Suprapubic skin (tissue), 4 donors: ENCODE measurements at regions not wholly inside any gene's neighbourhood (a gene's known extent, or its start where the extent isn't known, plus 50 kb on each side); places are given as distances from the start of the nearest gene placed in this dataset.
"Not testable (repeated sequence)": the region's sequence is repeated elsewhere in the genome, so short reads cannot be mapped to it uniquely, and the experiment has no call there.

ENCODE experiments used
- DNase-seq, 2 donors: peaks; one replicate each; pipeline ENCODE4 v3.0.0-alpha.2; 2019; ENCODE audit warnings: low spot score in 2 of 2
- H3K27ac ChIP-seq: fragments of 200-600 bp; sonication (generic); one replicate; pipeline ENCODE4 v1.5.1; 2019
- H3K27me3 ChIP-seq: fragments of 200-600 bp; sonication (generic); one replicate; pipeline ENCODE4 v1.5.1; 2019
- H3K36me3 ChIP-seq: fragments of 200-600 bp; sonication (generic); one replicate; pipeline ENCODE4 v1.5.1; 2019
- H3K4me1 ChIP-seq: fragments of 200-600 bp; sonication (generic); one replicate; pipeline ENCODE4 v1.5.1; 2019
- H3K4me3 ChIP-seq: fragments of 200-600 bp; sonication (generic); one replicate; pipeline ENCODE4 v1.5.1; 2019; ENCODE audit warnings: mild to moderate bottlenecking
- H3K9me3 ChIP-seq: fragments of 200-600 bp; sonication (generic); one replicate; pipeline ENCODE4 v1.5.1; 2019
- CTCF ChIP-seq, 2 donors: fragments of 200-600 bp in 1 of 2; fragments of 450-650 bp in 1 of 2; sonication (generic) in 1 of 2; IDR thresholded peaks; one replicate each; pipeline ENCODE4 v1.5.1; 2016 to 2019; ENCODE audit warnings: antibody characterized with exemption in 2 of 2, mild to moderate bottlenecking in 1 of 2, moderate library complexity in 1 of 2
- EP300 ChIP-seq: sonication (generic); formaldehyde crosslinking; IDR thresholded peaks from one replicate; pipeline ENCODE4 v1.6.1; 2017; ENCODE audit warnings: antibody characterized with exemption
- POLR2A ChIP-seq, 2 donors: fragments of 450-650 bp; IDR thresholded peaks; one replicate each; pipeline ENCODE4 v1.6.1; 2017; ENCODE audit warnings: antibody characterized with exemption in 2 of 2, mild to moderate bottlenecking in 2 of 2, moderate library complexity in 2 of 2
- POLR2AphosphoS5 ChIP-seq, 3 donors: sonication (generic); formaldehyde crosslinking; IDR thresholded peaks; one replicate each; pipeline ENCODE4 v1.6.1; 2017; ENCODE audit warnings: antibody characterized with exemption in 3 of 3
- WGBS: methylation state at CpG from one replicate; pipeline ENCODE4 v1.1.5; 2018; 5-methylcytosine and 5-hydroxymethylcytosine counted together

- WGBS, result 75% methylated on average over 4 of the region's 4 CpGs
- no peak overlapping the region for H3K4me3 ChIP-seq
- H3K27me3 ChIP-seq, result no peaks in the 10 kb centered on the region
- no peak for TF ChIP-seq EP300
- TF ChIP-seq POLR2AphosphoS5 (IDR thresholded peaks at IDR 0.05), result no peak
- TF ChIP-seq POLR2A (IDR thresholded peaks at IDR 0.05), result no peak
- TF ChIP-seq CTCF (IDR thresholded peaks at IDR 0.05), result no peak
- DNase-seq, result no peak
- H3K9me3 ChIP-seq, result no peaks in the 10 kb centered on the region
- no peaks in the 10 kb centered on the region for H3K36me3 ChIP-seq
- no peak overlapping the region for H3K27ac ChIP-seq
- no peaks in the 10 kb centered on the region for H3K4me1 ChIP-seq
These were observed 322.8 kb downstream of the SEC16B start for GRCh38 chr1:177646757-177647730.

GRCh38 chr1:177645491-177646190 is 324.2 kb downstream of the SEC16B start:
- 71% methylated on average over 6 of the region's 6 CpGs for WGBS
- DNase-seq, result no peak
- H3K27ac ChIP-seq, result no peak overlapping the region
- no peaks in the 10 kb centered on the region for H3K36me3 ChIP-seq
- H3K27me3 ChIP-seq, result no peaks in the 10 kb centered on the region
- H3K4me3 ChIP-seq, result no peak overlapping the region
- H3K4me1 ChIP-seq, result no peaks in the 10 kb centered on the region
- TF ChIP-seq EP300 (no peak), POLR2AphosphoS5 (IDR thresholded peaks at IDR 0.05) (no peak), POLR2A (IDR thresholded peaks at IDR 0.05) (no peak), CTCF (IDR thresholded peaks at IDR 0.05) (no peak)
- no peaks in the 10 kb centered on the region for H3K9me3 ChIP-seq

- DNase-seq, result no peak
- no peaks in the 10 kb centered on the region for H3K4me1 ChIP-seq
These were observed 329.2 kb downstream of the SEC16B start for GRCh38 chr1:177640687-177641086.

GRCh38 chr1:177634151-177634550 is 335.7 kb downstream of the SEC16B start:
- not testable (repeated sequence) for H3K4me1 ChIP-seq, H3K36me3 ChIP-seq, H3K9me3 ChIP-seq, DNase-seq, H3K27ac ChIP-seq, H3K4me3 ChIP-seq, H3K27me3 ChIP-seq
- WGBS, result 81% methylated on average over 15 of the region's 15 CpGs

More at GRCh38 chr1:177640687-177641086, 329.2 kb downstream of the SEC16B start:
- no peaks in the 10 kb centered on the region for H3K9me3 ChIP-seq
- no peak overlapping the region for H3K4me3 ChIP-seq
- H3K36me3 ChIP-seq, result no peaks in the 10 kb centered on the region
- no peak overlapping the region for H3K27ac ChIP-seq
- H3K27me3 ChIP-seq, result no peaks in the 10 kb centered on the region
- TF ChIP-seq CTCF (IDR thresholded peaks at IDR 0.05), result no peak

- no peaks in the 10 kb centered on the region for H3K27me3 ChIP-seq
- H3K36me3 ChIP-seq, result no peaks in the 10 kb centered on the region
- DNase-seq, result no peak
- no peak for TF ChIP-seq POLR2A (IDR thresholded peaks at IDR 0.05)
- H3K27ac ChIP-seq, result no peak overlapping the region
- H3K4me3 ChIP-seq, result no peak overlapping the region
- H3K4me1 ChIP-seq, result no peaks in the 10 kb centered on the region
- no peaks in the 10 kb centered on the region for H3K9me3 ChIP-seq
- WGBS, result 62% methylated on average over 4 of the region's 4 CpGs
These were observed 336.8 kb downstream of the SEC16B start for GRCh38 chr1:177632923-177633615.

GRCh38 chr1:177631770-177632169 is 338.1 kb downstream of the SEC16B start:
- Histone ChIP-seq H3K27me3 (no peaks in the 10 kb centered on the region), H3K4me3 (no peak overlapping the region), H3K27ac (no peak overlapping the region), H3K4me1 (no peaks in the 10 kb centered on the region), H3K9me3 (no peaks in the 10 kb centered on the region), H3K36me3 (no peaks in the 10 kb centered on the region)
- TF ChIP-seq CTCF (IDR thresholded peaks at IDR 0.05) (no peak), POLR2AphosphoS5 (IDR thresholded peaks at IDR 0.05) (no peak), POLR2A (IDR thresholded peaks at IDR 0.05) (no peak), EP300 (no peak)
- no peak for DNase-seq
- WGBS, result 81% methylated on average over 2 of the region's 2 CpGs
